22Rv1 (cell line): ENCODE measurements at regions not wholly inside any gene's neighbourhood (a gene's known extent, or its start where the extent isn't known, plus 50 kb on each side); places are given as distances from the start of the nearest gene placed in this dataset.

Experiments used
- CTCF ChIP-seq: fragments of 450-650 bp; IDR thresholded peaks from 2 replicates; pipeline ENCODE4 v1.5.1; 2017; ENCODE audit warnings: mild to moderate bottlenecking
- ZFX ChIP-seq: fragments of 450-650 bp; IDR thresholded peaks from 2 replicates; pipeline ENCODE4 v1.6.1; 2017; ENCODE audit warnings: antibody characterized with exemption, borderline replicate concordance

GRCh38 chr5:98556712-98557111 lies 216.8 kb upstream of the RGMB start:
- TF ChIP-seq CTCF = no peak
- no peak for TF ChIP-seq ZFX
